PC-9 (cell line): ENCODE measurements at regions not wholly inside any gene's neighbourhood (a gene's known extent, or its start where the extent isn't known, plus 50 kb on each side); places are given as distances from the start of the nearest gene placed in this dataset.

ENCODE experiments used
- CTCF ChIP-seq: fragments of 200-600 bp; sonication (generic); conservative IDR thresholded peaks from 2 replicates; pipeline ENCODE4 v1.6.1; 2017; ENCODE audit warnings: mixed run types, antibody characterized with exemption, mild to moderate bottlenecking, moderate library complexity
- EZH2 ChIP-seq: fragments of 200-600 bp; sonication (generic); IDR thresholded peaks from 2 replicates; pipeline ENCODE4 v1.8.0; 2017; ENCODE audit warnings: antibody characterized with exemption, low read depth

- TF ChIP-seq CTCF (no peak), EZH2 (no peak)
Observed at GRCh38 chr5:104016646-104017045, 454.1 kb upstream of the NUDT12 start.
